ENCODE measurements at regions not wholly inside any gene's neighbourhood (a gene's known extent, or its start where the extent isn't known, plus 50 kb on each side); places are given as distances from the start of the nearest gene placed in this dataset.

DNA sequence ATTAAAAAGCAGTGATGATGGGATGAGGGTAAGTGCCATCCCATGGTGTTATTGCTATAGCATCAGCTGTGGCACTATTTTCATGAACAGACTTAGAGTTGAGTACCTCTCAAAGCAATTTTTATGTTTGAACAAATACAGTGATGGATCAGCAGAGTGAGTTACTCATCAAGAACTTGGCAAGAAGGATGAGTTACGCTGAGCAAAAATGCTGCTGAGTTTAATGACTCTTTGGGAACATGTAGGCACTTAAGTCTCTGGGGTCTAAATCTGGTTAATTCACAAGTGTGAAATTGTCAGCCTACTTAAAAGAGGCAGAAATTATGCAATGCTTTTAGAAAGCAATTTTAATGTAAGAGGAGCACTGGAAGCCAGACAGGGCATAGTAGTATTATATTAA is 78.5 kb upstream of the AHI1 start (continued):
- no peak for TF ChIP-seq SUZ12 (IDR thresholded peaks at IDR 0.05; ENCODE audit: low read length)
